ENCODE measurements at regions not wholly inside any gene's neighbourhood (a gene's known extent, or its start where the extent isn't known, plus 50 kb on each side); places are given as distances from the start of the nearest gene placed in this dataset.

DNA sequence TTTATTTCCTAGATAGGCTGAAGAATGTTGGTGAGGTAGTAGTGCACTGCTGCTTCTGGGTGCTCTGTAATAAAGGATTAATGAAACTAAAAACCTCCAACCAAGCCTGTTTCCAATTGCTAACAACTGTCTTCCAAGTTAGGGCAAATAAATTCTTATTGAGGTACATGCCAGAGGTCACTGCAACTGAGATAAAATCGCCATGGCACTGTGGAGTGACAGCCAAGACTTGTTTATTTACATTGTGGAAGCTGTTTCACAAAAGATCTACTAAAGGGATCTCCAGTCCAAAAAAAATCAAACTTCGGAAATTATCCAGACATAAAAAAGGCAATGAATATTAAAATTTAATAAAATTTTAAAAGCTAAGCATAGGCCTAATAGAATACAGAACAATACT lies 65.2 kb downstream of the HYCC1 start:
- TF ChIP-seq, protein P1, sequence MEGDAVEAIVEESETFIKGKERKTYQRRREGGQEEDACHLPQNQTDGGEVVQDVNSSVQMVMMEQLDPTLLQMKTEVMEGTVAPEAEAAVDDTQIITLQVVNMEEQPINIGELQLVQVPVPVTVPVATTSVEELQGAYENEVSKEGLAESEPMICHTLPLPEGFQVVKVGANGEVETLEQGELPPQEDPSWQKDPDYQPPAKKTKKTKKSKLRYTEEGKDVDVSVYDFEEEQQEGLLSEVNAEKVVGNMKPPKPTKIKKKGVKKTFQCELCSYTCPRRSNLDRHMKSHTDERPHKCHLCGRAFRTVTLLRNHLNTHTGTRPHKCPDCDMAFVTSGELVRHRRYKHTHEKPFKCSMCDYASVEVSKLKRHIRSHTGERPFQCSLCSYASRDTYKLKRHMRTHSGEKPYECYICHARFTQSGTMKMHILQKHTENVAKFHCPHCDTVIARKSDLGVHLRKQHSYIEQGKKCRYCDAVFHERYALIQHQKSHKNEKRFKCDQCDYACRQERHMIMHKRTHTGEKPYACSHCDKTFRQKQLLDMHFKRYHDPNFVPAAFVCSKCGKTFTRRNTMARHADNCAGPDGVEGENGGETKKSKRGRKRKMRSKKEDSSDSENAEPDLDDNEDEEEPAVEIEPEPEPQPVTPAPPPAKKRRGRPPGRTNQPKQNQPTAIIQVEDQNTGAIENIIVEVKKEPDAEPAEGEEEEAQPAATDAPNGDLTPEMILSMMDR (conservative IDR thresholded peaks at IDR 0.05) = no peak
- no peak overlapping the region for H4K5ac ChIP-seq (ENCODE audit: insufficient read length, low read depth, low read length)
- no peak overlapping the region for H2AK5ac ChIP-seq (ENCODE audit: insufficient read length, low read length)
- peaks cover 44 to 45% of the 10 kb centered on the region in 2 experiments for H3K4me1 Mint-ChIP-seq
- H3K36me3 Mint-ChIP-seq (ENCODE audit: insufficient read depth in 1 of 3, low read depth in 3 of 3) = peaks cover 0 to 8% (median 3%) of the 10 kb centered on the region in 3 experiments; a peak in 4 of 7 replicates
- H3K4me3 Mint-ChIP-seq = no peak overlapping the region
- H3K23ac ChIP-seq (ENCODE audit: insufficient read length, low read depth, low read length) = no peak overlapping the region
- no peaks in the 10 kb centered on the region for H3K27me3 Mint-ChIP-seq (ENCODE audit: low read depth)
- no peak overlapping the region for H3K27ac ChIP-seq (ENCODE audit: insufficient read length, low read depth, low read length)
- H3K4ac ChIP-seq (ENCODE audit: low read depth, low read length) = no peak overlapping the region
- no peak overlapping the region for H2BK5ac ChIP-seq (ENCODE audit: insufficient read length, low read length)
- H3K79me2 ChIP-seq (ENCODE audit: insufficient read depth, low read length) = no peaks in the 10 kb centered on the region
- no peaks in the 10 kb centered on the region for H4K20me1 ChIP-seq (ENCODE audit: control insufficient read depth, insufficient read depth, insufficient read length)
- H3K79me1 ChIP-seq (ENCODE audit: insufficient read depth, low read depth, low read length, poor library complexity, severe bottlenecking) = no peaks in the 10 kb centered on the region
- H2BK20ac ChIP-seq (ENCODE audit: low read depth, low read length, poor library complexity, severe bottlenecking) = no peak overlapping the region
- peaks cover 5% of the 10 kb centered on the region for H3K4me1 ChIP-seq (ENCODE audit: insufficient read depth, low read length)
- H2AFZ ChIP-seq (ENCODE audit: low read length) = no peak overlapping the region
- WGBS (ENCODE audit: extremely low coverage, insufficient read length, low lambda C conversion rate) = no CpG with 5 or more reads among the region's 2 CpGs
- H3K9me3 ChIP-seq (ENCODE audit: control insufficient read depth, low read depth, low read length) = no peaks in the 10 kb centered on the region
- no peaks in the 10 kb centered on the region for H3K23me2 ChIP-seq (ENCODE audit: insufficient read length, low read depth, low read length, poor library complexity, severe bottlenecking)
- DNase-seq = no peak
- H3K4me2 ChIP-seq (ENCODE audit: insufficient read depth, insufficient read length, low read length) = no peak overlapping the region
- H3K9me3 Mint-ChIP-seq = no peaks in the 10 kb centered on the region
- no peak overlapping the region for H2BK15ac ChIP-seq (ENCODE audit: low read depth, low read length)
- H2BK120ac ChIP-seq (ENCODE audit: low read depth, low read length, poor library complexity, severe bottlenecking) = no peak overlapping the region
- peak overlapping the region in 2 of 3 experiments; percentile 39 to 47; a peak in 2 of 7 replicates for H3K27ac Mint-ChIP-seq
- H2BK12ac ChIP-seq (ENCODE audit: insufficient read length, low read depth, low read length) = no peak overlapping the region
- no peak overlapping the region for H3K14ac ChIP-seq (ENCODE audit: insufficient read depth, low read length)
- no peaks in the 10 kb centered on the region for H3K27me3 ChIP-seq (ENCODE audit: insufficient read depth, low read length)
- H3K18ac ChIP-seq (ENCODE audit: insufficient read length, low read depth, low read length) = no peak overlapping the region
- H3K56ac ChIP-seq (ENCODE audit: insufficient read length, low read depth, low read length) = no peak overlapping the region
- no peak overlapping the region for H3T11ph ChIP-seq (ENCODE audit: low read length)
- H4K91ac ChIP-seq (ENCODE audit: insufficient read length, low read depth, low read length) = no peak overlapping the region
- H3K9ac ChIP-seq (ENCODE audit: extremely low read depth, insufficient read length, low read length) = no peak overlapping the region
- no peak overlapping the region for H4K8ac ChIP-seq (replicated peaks; ENCODE audit: insufficient read length, low read depth, low read length)
